IPS-18a (cell line): ENCODE measurements at regions not wholly inside any gene's neighbourhood (a gene's known extent, or its start where the extent isn't known, plus 50 kb on each side); places are given as distances from the start of the nearest gene placed in this dataset.
A peak's percentile ranks its signal among the peaks of the same experiment; 100 is the strongest.
"Not testable (repeated sequence)": the region's sequence is repeated elsewhere in the genome, so short reads cannot be mapped to it uniquely, and the experiment has no call there.

Experiments used
- H3K27ac ChIP-seq: one replicate; pipeline ENCODE4 v1.5.1; 2013; ENCODE audit warnings: low read length
- H3K27me3 ChIP-seq: one replicate; pipeline ENCODE4 v1.6.1; 2013; ENCODE audit warnings: mild to moderate bottlenecking, low read length; ENCODE audit not compliant: control insufficient read depth, insufficient read depth
- H3K36me3 ChIP-seq: one replicate; pipeline ENCODE4 v1.6.1; 2013; ENCODE audit warnings: low read depth, low read length; ENCODE audit not compliant: control insufficient read depth
- H3K4me1 ChIP-seq: one replicate; pipeline ENCODE4 v1.6.1; 2013; ENCODE audit warnings: low read depth, low read length; ENCODE audit not compliant: control insufficient read depth
- H3K4me3 ChIP-seq: one replicate; pipeline ENCODE4 v1.5.1; 2013; ENCODE audit warnings: low read length
- H3K9ac ChIP-seq: one replicate; pipeline ENCODE4 v1.6.1; 2013; ENCODE audit warnings: mild to moderate bottlenecking, low read length, moderate library complexity
- H3K9me3 ChIP-seq: one replicate; pipeline ENCODE4 v1.6.1; 2013; ENCODE audit warnings: low read depth, low read length; ENCODE audit not compliant: control insufficient read depth

- H3K27ac ChIP-seq: no peak overlapping the region
- H3K36me3 ChIP-seq: no peaks in the 10 kb centered on the region
- no peaks in the 10 kb centered on the region for H3K4me1 ChIP-seq
- no peak overlapping the region for H3K9ac ChIP-seq
- no peaks in the 10 kb centered on the region for H3K9me3 ChIP-seq
- H3K27me3 ChIP-seq: no peaks in the 10 kb centered on the region
- H3K4me3 ChIP-seq: no peak overlapping the region
Measured at GRCh38 chr22:34804091-34804490, 261.9 kb upstream of the ISX start.

DNA sequence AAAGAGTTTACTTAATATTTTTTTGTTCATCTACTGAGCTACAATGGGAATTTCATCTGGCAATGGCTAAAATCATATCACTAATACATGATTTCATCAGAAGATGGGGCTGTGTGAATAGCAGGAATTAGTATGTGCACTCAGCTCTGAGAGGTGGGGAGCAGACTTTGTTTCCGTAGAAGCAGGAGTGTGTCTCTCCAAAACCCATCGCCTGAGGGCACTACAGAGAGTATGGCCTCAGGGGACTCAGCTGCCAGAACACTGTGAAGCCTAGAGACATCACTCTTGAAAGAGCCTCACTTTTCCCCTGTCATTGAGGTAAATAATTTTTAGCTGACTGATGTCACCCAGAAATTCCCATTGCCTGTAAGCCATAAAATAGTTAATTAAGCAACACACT lies 261.4 kb upstream of the ISX start:
- Histone ChIP-seq H3K9me3 (no peaks in the 10 kb centered on the region), H3K36me3 (no peaks in the 10 kb centered on the region), H3K27me3 (no peaks in the 10 kb centered on the region), H3K9ac (no peak overlapping the region), H3K27ac (no peak overlapping the region), H3K4me3 (no peak overlapping the region), H3K4me1 (no peaks in the 10 kb centered on the region)

- H3K27me3 ChIP-seq: no peaks in the 10 kb centered on the region
- no peak overlapping the region for H3K9ac ChIP-seq
- no peak overlapping the region for H3K4me3 ChIP-seq
- no peak overlapping the region for H3K27ac ChIP-seq
- H3K4me1 ChIP-seq: no peaks in the 10 kb centered on the region
- no peaks in the 10 kb centered on the region for H3K9me3 ChIP-seq
- H3K36me3 ChIP-seq: no peaks in the 10 kb centered on the region
Measured at GRCh38 chr22:34805771-34806170, 260.2 kb upstream of the ISX start.

DNA sequence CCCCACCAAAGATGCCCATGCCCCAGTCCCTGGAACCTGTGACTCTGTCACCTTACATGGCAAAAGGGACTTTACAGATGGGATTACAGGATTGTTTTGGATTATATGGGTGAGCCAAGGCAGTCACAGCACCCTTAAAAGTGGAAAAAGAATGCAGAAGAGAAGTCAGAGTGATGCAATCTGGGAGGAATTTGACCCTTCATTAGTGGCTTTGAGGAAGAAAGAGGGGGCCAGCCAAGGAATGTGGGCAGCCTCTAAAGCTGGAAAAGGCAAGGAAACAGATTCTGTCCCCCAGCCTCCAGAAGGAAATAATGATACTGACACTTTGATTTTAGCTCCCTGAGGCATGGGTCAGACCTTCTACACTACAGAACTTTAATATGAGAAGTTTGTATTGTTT lies 257.3 kb upstream of the ISX start:
- Histone ChIP-seq H3K27me3 (no peaks in the 10 kb centered on the region), H3K9ac (no peak overlapping the region), H3K27ac (no peak overlapping the region), H3K36me3 (no peaks in the 10 kb centered on the region), H3K4me1 (no peaks in the 10 kb centered on the region), H3K4me3 (no peak overlapping the region), H3K9me3 (no peaks in the 10 kb centered on the region)

- Histone ChIP-seq H3K4me1 (no peaks in the 10 kb centered on the region), H3K36me3 (no peaks in the 10 kb centered on the region), H3K4me3 (no peak overlapping the region), H3K27me3 (no peaks in the 10 kb centered on the region), H3K27ac (no peak overlapping the region), H3K9ac (no peak overlapping the region), H3K9me3 (no peaks in the 10 kb centered on the region)
Measured at GRCh38 chr22:34812631-34813030, 253.3 kb upstream of the ISX start.

DNA sequence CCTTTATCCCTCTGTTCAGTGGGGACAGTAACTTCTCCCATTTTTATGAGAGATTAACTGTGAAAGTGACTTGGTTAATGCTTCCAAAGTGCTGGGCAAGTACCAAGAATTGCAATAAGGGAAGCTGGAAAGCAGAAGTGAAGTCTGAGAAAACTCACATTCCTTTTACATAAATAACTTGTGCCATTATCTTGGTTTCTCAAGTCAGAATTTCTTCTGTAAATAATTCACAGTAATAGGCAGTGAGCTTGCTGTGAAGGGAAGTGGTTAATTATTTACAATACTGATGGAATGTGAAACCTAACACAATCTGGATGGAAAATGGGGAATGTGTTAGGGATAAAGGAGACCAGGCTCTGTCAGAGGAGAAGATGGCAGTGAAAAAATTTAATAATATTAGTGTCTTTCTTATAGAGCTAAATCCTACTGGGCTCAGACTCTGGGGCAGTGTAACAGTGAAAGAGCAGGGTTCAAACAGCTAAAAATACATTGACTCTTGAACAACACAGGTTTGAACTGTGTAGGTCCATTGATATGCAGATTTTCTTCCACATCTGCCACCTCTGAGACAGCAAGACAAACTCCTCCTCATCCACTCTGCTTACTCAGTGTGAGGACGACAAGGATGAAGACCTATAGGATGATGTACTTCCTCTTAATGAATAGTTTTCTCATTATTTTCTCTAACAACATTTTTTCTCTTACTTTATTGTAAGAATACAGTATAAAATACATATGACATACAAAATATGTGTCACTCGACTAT lies 251.5 kb upstream of the ISX start:
- H3K9me3 ChIP-seq: no peaks in the 10 kb centered on the region
- H3K27me3 ChIP-seq: no peaks in the 10 kb centered on the region
- H3K4me1 ChIP-seq: no peaks in the 10 kb centered on the region
- H3K9ac ChIP-seq: no peak overlapping the region
- no peak overlapping the region for H3K4me3 ChIP-seq
- no peak overlapping the region for H3K27ac ChIP-seq
- H3K36me3 ChIP-seq: no peaks in the 10 kb centered on the region

- no peaks in the 10 kb centered on the region for H3K36me3 ChIP-seq
- H3K4me3 ChIP-seq: no peak overlapping the region
- H3K27ac ChIP-seq: no peak overlapping the region
- no peaks in the 10 kb centered on the region for H3K9me3 ChIP-seq
- H3K4me1 ChIP-seq: peaks cover 5% of the 10 kb centered on the region
- no peak overlapping the region for H3K9ac ChIP-seq
- no peaks in the 10 kb centered on the region for H3K27me3 ChIP-seq
Measured at GRCh38 chr22:34829485-34829884, 236.5 kb upstream of the ISX start.

- no peaks in the 10 kb centered on the region for H3K36me3 ChIP-seq
Measured at GRCh38 chr22:34834059-34834458, 231.9 kb upstream of the ISX start.

GRCh38 chr22:34834541-34834940 lies 231.4 kb upstream of the ISX start:
- not testable (repeated sequence) for H3K4me1 ChIP-seq, H3K4me3 ChIP-seq, H3K27me3 ChIP-seq, H3K36me3 ChIP-seq, H3K9ac ChIP-seq, H3K27ac ChIP-seq, H3K9me3 ChIP-seq

More at GRCh38 chr22:34834059-34834458, 231.9 kb upstream of the ISX start:
- Histone ChIP-seq H3K9me3 (no peaks in the 10 kb centered on the region), H3K4me1 (peaks cover 6% of the 10 kb centered on the region), H3K9ac (no peak overlapping the region), H3K27ac (no peak overlapping the region), H3K4me3 (no peak overlapping the region), H3K27me3 (no peaks in the 10 kb centered on the region)

- Histone ChIP-seq H3K4me3 (peak overlapping the region; percentile 47), H3K27ac (peak overlapping the region; percentile 89), H3K36me3 (no peaks in the 10 kb centered on the region), H3K27me3 (no peaks in the 10 kb centered on the region), H3K4me1 (peaks cover 32% of the 10 kb centered on the region), H3K9me3 (peaks cover 13% of the 10 kb centered on the region), H3K9ac (peak overlapping the region; percentile 55)
Measured at GRCh38 chr22:34841331-34841771, 224.6 kb upstream of the ISX start.

DNA sequence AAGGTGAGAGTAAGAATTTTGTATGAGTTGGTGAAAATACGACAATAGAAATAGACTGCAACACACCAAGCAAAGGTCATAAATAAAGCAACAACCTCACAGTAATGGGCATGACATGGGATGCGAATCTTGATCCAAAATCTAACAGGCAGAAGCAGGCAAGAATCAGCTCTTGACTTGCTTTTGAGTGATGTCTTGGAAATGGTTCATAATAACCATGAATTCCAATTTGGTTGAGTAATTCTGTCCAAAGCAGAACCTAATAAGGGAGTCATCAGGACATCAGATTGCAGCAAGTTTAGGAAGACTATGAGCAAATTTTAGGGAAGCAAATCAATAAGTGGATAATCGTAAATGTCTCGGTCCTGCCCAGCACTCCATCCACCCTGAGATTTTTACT lies 224.0 kb upstream of the ISX start:
- Histone ChIP-seq H3K36me3 (no peaks in the 10 kb centered on the region), H3K27me3 (no peaks in the 10 kb centered on the region), H3K9me3 (peaks cover 13% of the 10 kb centered on the region), H3K9ac (peak overlapping the region; percentile 55), H3K4me3 (peak overlapping the region; percentile 47), H3K27ac (peak overlapping the region; percentile 89), H3K4me1 (peaks cover 32% of the 10 kb centered on the region)

DNA sequence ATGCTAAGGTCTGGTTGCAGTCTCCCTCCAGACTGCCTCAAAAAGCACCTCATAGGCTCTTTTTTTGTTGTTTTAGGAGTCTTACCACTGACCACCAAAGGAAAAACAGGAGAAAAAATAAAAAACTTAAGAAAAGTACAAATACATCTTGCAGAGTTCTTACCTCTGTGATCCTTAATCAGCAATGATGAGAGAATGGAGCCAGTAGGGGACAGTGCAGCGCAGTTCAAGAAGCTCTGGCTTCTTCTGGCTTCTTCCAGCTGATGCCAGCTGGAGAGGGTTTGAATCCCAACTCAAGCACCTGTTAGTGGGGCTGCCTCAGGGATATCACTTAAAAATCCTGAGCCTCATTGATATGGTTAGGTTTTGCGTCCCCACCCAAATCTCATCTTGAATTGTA lies 223.3 kb upstream of the ISX start:
- Histone ChIP-seq H3K27me3 (no peaks in the 10 kb centered on the region), H3K9ac (peak overlapping the region; percentile 17), H3K4me3 (no peak overlapping the region), H3K9me3 (peaks cover 13% of the 10 kb centered on the region), H3K4me1 (peaks cover 32% of the 10 kb centered on the region), H3K27ac (peak overlapping the region; percentile 39), H3K36me3 (no peaks in the 10 kb centered on the region)
